Neutrophil (primary cell): ENCODE measurements at regions not wholly inside any gene's neighbourhood (a gene's known extent, or its start where the extent isn't known, plus 50 kb on each side); places are given as distances from the start of the nearest gene placed in this dataset.

Source experiments
- H3K27ac ChIP-seq: fragments of 200-600 bp; sonication (generic); 2 replicates; pipeline ENCODE4 v1.5.1; 2016; ENCODE audit warnings: mild to moderate bottlenecking, moderate library complexity
- H3K27me3 ChIP-seq: fragments of 200-600 bp; sonication (generic); 2 replicates; pipeline ENCODE4 v1.6.0; 2016; ENCODE audit warnings: mild to moderate bottlenecking
- H3K36me3 ChIP-seq: fragments of 200-600 bp; sonication (generic); 2 replicates; pipeline ENCODE4 v1.5.1; 2017
- H3K4me1 ChIP-seq, 2 experiments: fragments of 200-600 bp in 1 of 2; sonication (generic) in 1 of 2; 1 replicate in 1 of 2; 2 replicates in 1 of 2; pipeline versions ENCODE4 v1.5.1 to v1.6.1; 2013 to 2016; ENCODE audit warnings: low read depth in 1 of 2, low read length in 1 of 2, mild to moderate bottlenecking in 1 of 2, moderate library complexity in 1 of 2; ENCODE audit not compliant: control insufficient read depth in 1 of 2, insufficient read depth in 1 of 2
- H3K4me3 ChIP-seq, 2 experiments: fragments of 200-600 bp in 1 of 2; sonication (generic) in 1 of 2; 1 replicate in 1 of 2; 2 replicates in 1 of 2; pipeline ENCODE4 v1.5.1; 2013 to 2016; ENCODE audit warnings: low read depth in 1 of 2, low read length in 1 of 2, mild to moderate bottlenecking in 1 of 2, moderate library complexity in 1 of 2
- H3K9me3 ChIP-seq: fragments of 200-600 bp; sonication (generic); 2 replicates; pipeline ENCODE4 v1.5.1; 2016
- TF ChIP-seq, protein P1 (sequence below): fragments of 200-600 bp; sonication (generic); IDR thresholded peaks from 2 replicates; pipeline ENCODE4 v1.5.1; 2016; ENCODE audit warnings: antibody characterized with exemption

DNA sequence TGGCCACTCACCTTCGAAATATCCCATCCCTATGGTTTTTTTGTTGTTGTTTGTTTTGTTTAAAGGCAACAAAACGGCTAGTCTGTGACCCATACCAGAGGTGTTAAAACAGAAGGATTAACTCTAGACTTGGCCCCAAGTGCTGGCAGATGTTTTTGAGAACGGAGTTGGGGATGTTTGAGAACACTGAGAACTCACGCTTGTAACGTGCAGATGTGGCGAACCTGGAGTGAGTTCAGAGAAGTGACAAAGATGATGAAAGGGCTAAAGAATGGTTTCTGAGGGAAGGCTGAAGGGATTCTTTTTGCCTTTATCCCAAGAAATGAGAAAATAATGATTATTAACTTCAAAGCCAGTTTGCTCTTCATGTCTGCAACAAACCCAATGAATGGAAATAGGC is 286.5 kb downstream of the ZNF608 start:
- H3K27me3 ChIP-seq = no peaks in the 10 kb centered on the region
- no peaks in the 10 kb centered on the region for H3K9me3 ChIP-seq

DNA sequence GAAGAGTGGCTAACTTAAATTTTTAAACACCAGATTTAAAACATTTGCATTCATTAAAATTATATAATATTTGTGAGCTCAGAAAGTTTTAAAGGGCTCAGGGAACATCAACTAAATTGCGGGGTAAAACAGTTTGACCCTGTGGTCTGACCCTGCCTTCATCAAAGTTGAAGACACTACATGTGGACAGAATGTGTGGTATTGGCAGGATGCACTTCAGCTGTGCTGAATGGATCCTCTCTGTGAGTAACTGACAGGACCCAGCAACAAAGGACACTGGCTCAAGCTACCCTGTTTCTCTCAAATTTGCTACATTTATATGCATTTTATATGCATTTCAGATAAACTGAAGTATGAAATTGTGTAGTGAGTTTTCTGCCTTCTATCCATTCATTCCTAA is 288.5 kb downstream of the ZNF608 start:
- Histone ChIP-seq H3K4me1 (no peaks in the 10 kb centered on the region), H3K27ac (no peak overlapping the region), H3K4me3 (no peak overlapping the region), H3K9me3 (no peaks in the 10 kb centered on the region), H3K36me3 (no peaks in the 10 kb centered on the region), H3K27me3 (no peaks in the 10 kb centered on the region)
- TF ChIP-seq, protein P1, sequence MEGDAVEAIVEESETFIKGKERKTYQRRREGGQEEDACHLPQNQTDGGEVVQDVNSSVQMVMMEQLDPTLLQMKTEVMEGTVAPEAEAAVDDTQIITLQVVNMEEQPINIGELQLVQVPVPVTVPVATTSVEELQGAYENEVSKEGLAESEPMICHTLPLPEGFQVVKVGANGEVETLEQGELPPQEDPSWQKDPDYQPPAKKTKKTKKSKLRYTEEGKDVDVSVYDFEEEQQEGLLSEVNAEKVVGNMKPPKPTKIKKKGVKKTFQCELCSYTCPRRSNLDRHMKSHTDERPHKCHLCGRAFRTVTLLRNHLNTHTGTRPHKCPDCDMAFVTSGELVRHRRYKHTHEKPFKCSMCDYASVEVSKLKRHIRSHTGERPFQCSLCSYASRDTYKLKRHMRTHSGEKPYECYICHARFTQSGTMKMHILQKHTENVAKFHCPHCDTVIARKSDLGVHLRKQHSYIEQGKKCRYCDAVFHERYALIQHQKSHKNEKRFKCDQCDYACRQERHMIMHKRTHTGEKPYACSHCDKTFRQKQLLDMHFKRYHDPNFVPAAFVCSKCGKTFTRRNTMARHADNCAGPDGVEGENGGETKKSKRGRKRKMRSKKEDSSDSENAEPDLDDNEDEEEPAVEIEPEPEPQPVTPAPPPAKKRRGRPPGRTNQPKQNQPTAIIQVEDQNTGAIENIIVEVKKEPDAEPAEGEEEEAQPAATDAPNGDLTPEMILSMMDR = no peak

More for the DNA sequence above, 286.5 kb downstream of the ZNF608 start:
- Histone ChIP-seq H3K27ac (no peak overlapping the region), H3K4me3 (no peak overlapping the region), H3K4me1 (no peaks in the 10 kb centered on the region), H3K36me3 (no peaks in the 10 kb centered on the region)
- TF ChIP-seq, protein P1 = no peak

DNA sequence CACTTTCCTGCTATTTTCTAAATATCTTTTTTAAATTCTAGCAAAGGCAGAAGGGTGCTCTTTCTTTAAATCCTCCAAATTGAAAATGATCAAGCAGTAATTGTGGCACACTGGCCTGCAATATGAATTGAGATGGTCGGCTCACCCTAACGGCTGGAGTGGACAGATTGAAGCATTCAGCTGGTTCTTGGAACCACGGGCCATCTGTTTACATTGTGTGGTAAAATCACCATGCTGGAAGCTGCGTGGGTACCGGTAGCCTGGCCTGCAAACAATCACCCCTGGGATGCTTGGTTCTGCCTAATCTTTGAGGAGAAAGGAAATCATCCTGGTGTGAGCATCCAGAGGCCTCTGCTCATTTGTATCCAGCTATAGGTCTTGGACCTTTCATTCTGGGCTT is 289.3 kb downstream of the ZNF608 start:
- H3K9me3 ChIP-seq = no peaks in the 10 kb centered on the region
- H3K27ac ChIP-seq = no peak overlapping the region
- no peak overlapping the region for H3K4me3 ChIP-seq
- no peaks in the 10 kb centered on the region for H3K36me3 ChIP-seq
- no peaks in the 10 kb centered on the region for H3K27me3 ChIP-seq
- TF ChIP-seq, protein P1 = no peak
- no peaks in the 10 kb centered on the region for H3K4me1 ChIP-seq

DNA sequence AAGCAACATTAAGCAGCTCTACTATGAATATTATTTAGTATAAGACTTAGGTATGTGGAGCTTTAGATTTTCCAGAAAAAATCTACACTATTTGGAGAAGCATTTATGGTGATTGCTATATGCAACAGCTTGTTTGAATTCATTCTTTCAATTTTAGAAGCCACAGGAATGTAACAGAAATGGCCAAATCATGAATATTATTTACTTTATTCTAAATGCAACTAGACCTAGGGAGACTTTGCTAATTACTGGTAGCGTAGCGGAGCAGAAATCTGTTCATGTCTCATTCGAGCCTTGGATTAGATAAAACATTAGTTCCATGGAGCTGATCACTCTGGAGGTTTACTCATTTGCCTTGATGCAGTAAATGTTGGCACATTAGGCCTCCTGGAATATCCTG is 290.2 kb downstream of the ZNF608 start:
- Histone ChIP-seq H3K27ac (no peak overlapping the region), H3K4me1 (no peaks in the 10 kb centered on the region), H3K9me3 (no peaks in the 10 kb centered on the region), H3K27me3 (no peaks in the 10 kb centered on the region), H3K36me3 (no peaks in the 10 kb centered on the region), H3K4me3 (no peak overlapping the region)
- TF ChIP-seq, protein P1 = no peak

DNA sequence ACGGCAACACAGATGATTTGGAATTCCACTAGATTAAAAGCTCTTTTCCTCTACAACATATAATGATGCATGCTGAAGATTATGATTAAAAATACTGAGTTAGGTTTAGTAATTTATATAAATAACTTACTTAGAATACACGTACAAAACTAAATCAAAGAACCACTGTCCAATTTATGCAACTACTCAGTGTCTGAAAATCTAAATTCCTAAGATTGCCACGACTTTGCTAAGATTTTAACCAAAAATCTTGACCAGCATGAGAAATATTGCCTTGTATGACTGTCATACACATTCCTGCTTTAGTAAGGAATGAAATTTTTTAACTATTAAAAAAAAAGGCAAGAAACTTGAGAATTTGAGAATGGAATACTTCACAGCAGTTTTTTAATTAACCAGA is 292.4 kb downstream of the ZNF608 start:
- TF ChIP-seq, protein P1 = no peak
- no peaks in the 10 kb centered on the region for H3K36me3 ChIP-seq
- H3K27me3 ChIP-seq = no peaks in the 10 kb centered on the region
- no peak overlapping the region for H3K4me3 ChIP-seq
- H3K27ac ChIP-seq = no peak overlapping the region
- H3K9me3 ChIP-seq = no peaks in the 10 kb centered on the region
- no peaks in the 10 kb centered on the region for H3K4me1 ChIP-seq
